MM.1S (cell line): ENCODE measurements at regions not wholly inside any gene's neighbourhood (a gene's known extent, or its start where the extent isn't known, plus 50 kb on each side); places are given as distances from the start of the nearest gene placed in this dataset.
A peak's percentile ranks its signal among the peaks of the same experiment; 100 is the strongest.

Experiments used
- DNase-seq: peaks from one replicate; pipeline ENCODE4 v3.0.0-alpha.2; 2015
- H2AFZ ChIP-seq: fragments of 300-600 bp; sonication (generic); 2 replicates; pipeline ENCODE4 v1.6.0; 2016; ENCODE audit warnings: antibody characterized with exemption, low read length
- H3F3A ChIP-seq: fragments of 300-600 bp; sonication (generic); 2 replicates; pipeline ENCODE4 v1.6.1; 2016; ENCODE audit warnings: mild to moderate bottlenecking, antibody characterized with exemption, low read length, moderate library complexity, mixed read lengths; ENCODE audit not compliant: insufficient read depth
- H3K27ac ChIP-seq: fragments of 300-600 bp; sonication (generic); 2 replicates; pipeline ENCODE4 v1.5.1; 2016; ENCODE audit warnings: mild to moderate bottlenecking, low read length
- H3K27me3 ChIP-seq: fragments of 300-600 bp; sonication (generic); replicated peaks from 2 replicates; pipeline ENCODE4 v1.6.0; 2016; ENCODE audit warnings: low read length; ENCODE audit not compliant: insufficient read depth
- H3K36me3 ChIP-seq: fragments of 300-600 bp; sonication (generic); replicated peaks from 2 replicates; pipeline ENCODE4 v1.6.1; 2016; ENCODE audit warnings: mild to moderate bottlenecking, low read length, mixed read lengths; ENCODE audit not compliant: insufficient read depth
- H3K4me1 ChIP-seq: fragments of 300-600 bp; sonication (generic); 2 replicates; pipeline ENCODE4 v1.6.1; 2016; ENCODE audit warnings: low read length, mixed read lengths
- H3K4me2 ChIP-seq: fragments of 300-600 bp; sonication (generic); 2 replicates; pipeline ENCODE4 v1.6.0; 2016; ENCODE audit warnings: low read depth, low read length
- H3K4me3 ChIP-seq: fragments of 300-600 bp; sonication (generic); 2 replicates; pipeline ENCODE4 v1.5.1; 2016; ENCODE audit warnings: low read length, mixed read lengths
- H3K79me2 ChIP-seq: fragments of 300-600 bp; sonication (generic); 2 replicates; pipeline ENCODE4 v1.6.1; 2016; ENCODE audit warnings: mixed run types, low read length, mixed read lengths
- H3K9ac ChIP-seq: fragments of 300-600 bp; sonication (generic); 2 replicates; pipeline ENCODE4 v1.6.1; 2016; ENCODE audit warnings: low read length, mixed read lengths
- H3K9me2 ChIP-seq: fragments of 300-600 bp; sonication (generic); replicated peaks from 2 replicates; pipeline ENCODE4 v1.6.1; 2016; ENCODE audit warnings: mild to moderate bottlenecking, low read length, mixed read lengths; ENCODE audit not compliant: insufficient read depth
- H3K9me3 ChIP-seq: fragments of 300-600 bp; sonication (generic); replicated peaks from 2 replicates; pipeline ENCODE4 v1.6.1; 2016; ENCODE audit warnings: mild to moderate bottlenecking, low read length, mixed read lengths; ENCODE audit not compliant: insufficient read depth
- H4K20me1 ChIP-seq: fragments of 300-600 bp; sonication (generic); 2 replicates; pipeline ENCODE4 v1.6.1; 2016; ENCODE audit warnings: mild to moderate bottlenecking, low read length, moderate library complexity, mixed read lengths; ENCODE audit not compliant: insufficient read depth
- EZH2 ChIP-seq: fragments of 300-600 bp; sonication (generic); optimal IDR thresholded peaks from 2 replicates; pipeline ENCODE3; 2017; ENCODE audit warnings: low read depth, mild to moderate bottlenecking, antibody characterized with exemption, low read length, mixed read lengths
- EZH2phosphoT487 ChIP-seq: fragments of 300-600 bp; sonication (generic); IDR thresholded peaks from 2 replicates; pipeline ENCODE4 v1.6.1; 2018; ENCODE audit warnings: antibody characterized with exemption, low read length
- TF ChIP-seq, protein P1 (sequence below): fragments of 300-600 bp; sonication (generic); IDR thresholded peaks from 2 replicates; pipeline ENCODE4 v1.5.1; 2016; ENCODE audit warnings: antibody characterized with exemption, low read length, mixed read lengths

DNA sequence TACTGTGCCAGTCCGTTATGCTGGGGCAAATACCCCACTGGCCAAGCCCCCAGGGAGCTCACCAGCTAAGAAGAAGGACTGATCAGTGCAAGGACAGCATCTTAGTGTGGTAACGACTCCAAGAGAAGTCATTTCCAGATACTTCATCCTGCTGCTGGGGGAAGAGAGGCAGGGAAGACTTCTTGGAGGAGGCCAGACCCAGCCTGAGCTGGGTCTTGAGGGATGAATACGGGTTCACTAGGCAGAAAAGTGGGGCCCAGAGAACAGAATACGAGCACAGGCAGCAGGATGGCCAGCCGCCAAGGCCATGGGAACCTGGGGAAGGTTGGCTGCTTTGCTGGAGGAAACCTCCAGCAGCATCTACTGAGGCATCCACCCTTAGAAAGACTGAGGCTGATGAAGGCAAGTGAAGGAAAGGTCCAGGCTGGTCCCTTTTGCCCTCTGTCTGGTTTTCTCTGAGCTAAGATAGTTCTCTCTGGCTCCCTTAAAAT, 84.1 kb downstream of the GLI2 start:
- no peak overlapping the region for H3K4me2 ChIP-seq

DNA sequence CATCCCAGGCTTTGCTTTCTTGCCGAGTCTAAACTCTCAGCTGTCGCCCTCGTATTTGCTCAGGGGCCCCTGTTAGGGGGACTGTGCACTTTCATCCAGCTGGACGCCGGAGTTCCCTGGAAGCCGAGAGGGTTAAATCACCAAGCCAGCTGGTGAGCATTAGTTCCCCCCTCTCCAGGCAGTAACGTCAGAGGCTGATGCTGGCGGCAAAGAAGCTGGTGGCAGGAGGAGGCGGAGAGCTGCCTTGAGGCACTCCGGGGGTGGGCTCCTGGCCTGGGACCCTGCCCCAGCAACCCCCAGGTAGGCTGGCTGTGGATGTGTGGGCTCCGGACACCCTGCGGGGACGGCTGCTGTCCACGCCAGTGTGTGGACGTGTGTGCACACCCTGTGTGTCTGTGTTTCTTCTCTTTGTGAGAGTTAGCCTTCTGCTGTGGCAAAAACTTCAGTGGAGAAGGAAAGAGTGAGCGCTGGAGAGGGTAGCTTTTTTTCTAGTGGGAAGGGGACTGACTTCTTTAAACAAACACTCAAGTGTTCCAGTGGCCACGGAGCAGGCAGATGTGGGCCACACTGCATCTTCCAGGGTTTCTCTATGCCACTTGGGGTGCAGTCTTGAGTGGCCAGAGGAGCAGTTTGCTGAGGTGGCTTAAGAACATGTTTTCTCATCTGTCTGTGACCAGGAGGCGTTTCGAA, 84.7 kb downstream of the GLI2 start:
- H2AFZ ChIP-seq: no peak overlapping the region
- H3K9me2 ChIP-seq: no peaks in the 10 kb centered on the region
- H3K27ac ChIP-seq: no peak overlapping the region

More for the DNA sequence above, 84.1 kb downstream of the GLI2 start:
- Histone ChIP-seq H3K9me2 (no peaks in the 10 kb centered on the region), H3K4me3 (no peak overlapping the region), H3F3A (no peaks in the 10 kb centered on the region), H3K9me3 (no peaks in the 10 kb centered on the region), H3K36me3 (no peaks in the 10 kb centered on the region), H2AFZ (no peak overlapping the region), H3K27me3 (0 out of 2 replicates have a peak, but pooled peaks cover 4% of the 10 kb centered on the region), H4K20me1 (no peaks in the 10 kb centered on the region), H3K79me2 (no peaks in the 10 kb centered on the region), H3K4me1 (0 out of 2 replicates have a peak, but pooled peaks cover 4% of the 10 kb centered on the region), H3K27ac (no peak overlapping the region), H3K9ac (no peak overlapping the region)
- TF ChIP-seq, protein P1, sequence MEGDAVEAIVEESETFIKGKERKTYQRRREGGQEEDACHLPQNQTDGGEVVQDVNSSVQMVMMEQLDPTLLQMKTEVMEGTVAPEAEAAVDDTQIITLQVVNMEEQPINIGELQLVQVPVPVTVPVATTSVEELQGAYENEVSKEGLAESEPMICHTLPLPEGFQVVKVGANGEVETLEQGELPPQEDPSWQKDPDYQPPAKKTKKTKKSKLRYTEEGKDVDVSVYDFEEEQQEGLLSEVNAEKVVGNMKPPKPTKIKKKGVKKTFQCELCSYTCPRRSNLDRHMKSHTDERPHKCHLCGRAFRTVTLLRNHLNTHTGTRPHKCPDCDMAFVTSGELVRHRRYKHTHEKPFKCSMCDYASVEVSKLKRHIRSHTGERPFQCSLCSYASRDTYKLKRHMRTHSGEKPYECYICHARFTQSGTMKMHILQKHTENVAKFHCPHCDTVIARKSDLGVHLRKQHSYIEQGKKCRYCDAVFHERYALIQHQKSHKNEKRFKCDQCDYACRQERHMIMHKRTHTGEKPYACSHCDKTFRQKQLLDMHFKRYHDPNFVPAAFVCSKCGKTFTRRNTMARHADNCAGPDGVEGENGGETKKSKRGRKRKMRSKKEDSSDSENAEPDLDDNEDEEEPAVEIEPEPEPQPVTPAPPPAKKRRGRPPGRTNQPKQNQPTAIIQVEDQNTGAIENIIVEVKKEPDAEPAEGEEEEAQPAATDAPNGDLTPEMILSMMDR: no peak
- TF ChIP-seq EZH2phosphoT487: no peak
- TF ChIP-seq EZH2: no peak
- DNase-seq: no peak

DNA sequence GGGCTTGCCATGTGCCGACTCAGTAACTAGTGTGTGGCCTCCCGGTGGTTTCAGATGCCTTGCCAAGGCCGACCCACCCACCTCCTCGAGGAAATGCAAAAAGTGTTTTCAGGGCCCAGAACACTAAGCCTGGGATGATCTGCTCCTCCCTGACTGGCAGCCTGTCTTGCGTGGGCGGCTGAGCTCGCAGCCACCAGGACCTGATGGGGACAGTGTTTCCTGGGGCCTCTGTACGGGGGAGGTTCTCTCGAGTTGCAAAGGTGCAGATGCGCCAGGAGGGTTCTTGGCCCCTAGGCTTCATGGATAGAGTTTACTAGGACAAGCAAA, 85.2 kb downstream of the GLI2 start:
- H3K79me2 ChIP-seq: no peaks in the 10 kb centered on the region
- no peaks in the 10 kb centered on the region for H3K27me3 ChIP-seq
- H3K4me3 ChIP-seq: no peak overlapping the region
- no peak overlapping the region for H3K4me2 ChIP-seq
- TF ChIP-seq, protein P1: no peak
- TF ChIP-seq EZH2phosphoT487 (no peak), EZH2 (no peak)
- H3K4me1 ChIP-seq: 0 out of 2 replicates have a peak, but pooled peaks cover 4% of the 10 kb centered on the region
- no peaks in the 10 kb centered on the region for H3K9me2 ChIP-seq
- H3F3A ChIP-seq: no peaks in the 10 kb centered on the region
- H3K9ac ChIP-seq: no peak overlapping the region
- H4K20me1 ChIP-seq: no peaks in the 10 kb centered on the region
- H3K9me3 ChIP-seq: no peaks in the 10 kb centered on the region
- H3K27ac ChIP-seq: no peak overlapping the region
- peak; percentile 54 for DNase-seq
- no peak overlapping the region for H2AFZ ChIP-seq
- no peaks in the 10 kb centered on the region for H3K36me3 ChIP-seq

More for the DNA sequence above, 84.7 kb downstream of the GLI2 start:
- no peaks in the 10 kb centered on the region for H3K36me3 ChIP-seq
- H3K9ac ChIP-seq: no peak overlapping the region
- H3K9me3 ChIP-seq: no peaks in the 10 kb centered on the region
- no peaks in the 10 kb centered on the region for H3F3A ChIP-seq
- H4K20me1 ChIP-seq: no peaks in the 10 kb centered on the region
- H3K27me3 ChIP-seq: no peaks in the 10 kb centered on the region
- 0 out of 2 replicates have a peak, but pooled peaks cover 4% of the 10 kb centered on the region for H3K4me1 ChIP-seq
- H3K79me2 ChIP-seq: no peaks in the 10 kb centered on the region
- H3K4me2 ChIP-seq: no peak overlapping the region
- TF ChIP-seq EZH2phosphoT487: no peak
- TF ChIP-seq, protein P1: no peak
- no peak for TF ChIP-seq EZH2
- H3K4me3 ChIP-seq: no peak overlapping the region
- no peak for DNase-seq
